SK-N-MC (cell line): ENCODE measurements at regions not wholly inside any gene's neighbourhood (a gene's known extent, or its start where the extent isn't known, plus 50 kb on each side); places are given as distances from the start of the nearest gene placed in this dataset.

Experiments used
- EZH2 ChIP-seq: fragments of 200-600 bp; sonication (generic); IDR thresholded peaks from one replicate; pipeline ENCODE4 v1.6.1; 2017; ENCODE audit warnings: antibody characterized with exemption
- POLR2AphosphoS5 ChIP-seq: IDR thresholded peaks from 2 replicates; pipeline ENCODE4 v1.6.1; 2012; ENCODE audit warnings: mild to moderate bottlenecking, low read depth, low read length, borderline replicate concordance

GRCh38 chr5:20655211-20655610, 667.2 kb upstream of the CDH18 start:
- TF ChIP-seq POLR2AphosphoS5 (no peak), EZH2 (no peak)
